ENCODE measurements at regions not wholly inside any gene's neighbourhood (a gene's known extent, or its start where the extent isn't known, plus 50 kb on each side); places are given as distances from the start of the nearest gene placed in this dataset.

DNA sequence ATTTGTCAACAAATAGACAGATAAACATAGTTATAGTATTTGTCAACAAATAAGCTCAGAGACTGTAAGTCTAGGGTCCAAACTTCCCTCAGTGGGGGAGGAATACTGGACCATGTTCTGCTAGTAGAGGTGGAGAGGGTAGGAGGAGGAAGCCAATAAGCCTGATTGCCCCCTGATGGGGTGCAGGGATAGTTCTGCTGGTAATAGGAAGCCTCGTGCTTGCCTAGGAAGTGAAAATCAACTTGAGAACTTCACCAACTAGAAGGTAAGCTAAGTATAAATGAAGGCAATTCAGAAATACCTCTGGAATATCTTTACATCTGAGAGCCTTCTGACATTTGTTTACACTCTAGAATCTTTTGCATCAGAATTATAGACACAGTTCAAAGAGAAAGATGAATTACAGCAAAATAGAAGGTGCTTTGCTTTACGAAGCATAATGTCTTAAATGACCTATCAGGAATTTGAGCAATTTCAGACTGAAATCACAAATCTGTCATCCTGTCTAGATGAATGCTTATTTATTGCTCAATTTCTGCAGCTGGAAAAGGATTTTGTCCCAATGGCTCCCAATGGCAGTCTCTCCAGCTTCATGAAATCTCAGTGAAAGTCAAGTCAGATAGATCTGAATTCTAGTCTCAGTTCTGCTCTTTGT is 225.6 kb upstream of the TBC1D5 start:
- TF ChIP-seq, protein P1, sequence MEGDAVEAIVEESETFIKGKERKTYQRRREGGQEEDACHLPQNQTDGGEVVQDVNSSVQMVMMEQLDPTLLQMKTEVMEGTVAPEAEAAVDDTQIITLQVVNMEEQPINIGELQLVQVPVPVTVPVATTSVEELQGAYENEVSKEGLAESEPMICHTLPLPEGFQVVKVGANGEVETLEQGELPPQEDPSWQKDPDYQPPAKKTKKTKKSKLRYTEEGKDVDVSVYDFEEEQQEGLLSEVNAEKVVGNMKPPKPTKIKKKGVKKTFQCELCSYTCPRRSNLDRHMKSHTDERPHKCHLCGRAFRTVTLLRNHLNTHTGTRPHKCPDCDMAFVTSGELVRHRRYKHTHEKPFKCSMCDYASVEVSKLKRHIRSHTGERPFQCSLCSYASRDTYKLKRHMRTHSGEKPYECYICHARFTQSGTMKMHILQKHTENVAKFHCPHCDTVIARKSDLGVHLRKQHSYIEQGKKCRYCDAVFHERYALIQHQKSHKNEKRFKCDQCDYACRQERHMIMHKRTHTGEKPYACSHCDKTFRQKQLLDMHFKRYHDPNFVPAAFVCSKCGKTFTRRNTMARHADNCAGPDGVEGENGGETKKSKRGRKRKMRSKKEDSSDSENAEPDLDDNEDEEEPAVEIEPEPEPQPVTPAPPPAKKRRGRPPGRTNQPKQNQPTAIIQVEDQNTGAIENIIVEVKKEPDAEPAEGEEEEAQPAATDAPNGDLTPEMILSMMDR (IDR thresholded peaks at IDR 0.05): no peak
- TF ChIP-seq EZH2 (IDR thresholded peaks at IDR 0.05; ENCODE audit: borderline replicate concordance, insufficient read depth, low read depth, low read length, poor library complexity, severe bottlenecking): no peak

Measured in B cell (primary cell).